ENCODE measurements at regions not wholly inside any gene's neighbourhood (a gene's known extent, or its start where the extent isn't known, plus 50 kb on each side); places are given as distances from the start of the nearest gene placed in this dataset.

GRCh38 chr1:111063595-111063994 is 76.3 kb downstream of the DRAM2 start:
- no peak for ATAC-seq
- H3K27ac Mint-ChIP-seq = no peak overlapping the region
- no peak overlapping the region for H3K4me3 Mint-ChIP-seq
- TF ChIP-seq, protein P1, sequence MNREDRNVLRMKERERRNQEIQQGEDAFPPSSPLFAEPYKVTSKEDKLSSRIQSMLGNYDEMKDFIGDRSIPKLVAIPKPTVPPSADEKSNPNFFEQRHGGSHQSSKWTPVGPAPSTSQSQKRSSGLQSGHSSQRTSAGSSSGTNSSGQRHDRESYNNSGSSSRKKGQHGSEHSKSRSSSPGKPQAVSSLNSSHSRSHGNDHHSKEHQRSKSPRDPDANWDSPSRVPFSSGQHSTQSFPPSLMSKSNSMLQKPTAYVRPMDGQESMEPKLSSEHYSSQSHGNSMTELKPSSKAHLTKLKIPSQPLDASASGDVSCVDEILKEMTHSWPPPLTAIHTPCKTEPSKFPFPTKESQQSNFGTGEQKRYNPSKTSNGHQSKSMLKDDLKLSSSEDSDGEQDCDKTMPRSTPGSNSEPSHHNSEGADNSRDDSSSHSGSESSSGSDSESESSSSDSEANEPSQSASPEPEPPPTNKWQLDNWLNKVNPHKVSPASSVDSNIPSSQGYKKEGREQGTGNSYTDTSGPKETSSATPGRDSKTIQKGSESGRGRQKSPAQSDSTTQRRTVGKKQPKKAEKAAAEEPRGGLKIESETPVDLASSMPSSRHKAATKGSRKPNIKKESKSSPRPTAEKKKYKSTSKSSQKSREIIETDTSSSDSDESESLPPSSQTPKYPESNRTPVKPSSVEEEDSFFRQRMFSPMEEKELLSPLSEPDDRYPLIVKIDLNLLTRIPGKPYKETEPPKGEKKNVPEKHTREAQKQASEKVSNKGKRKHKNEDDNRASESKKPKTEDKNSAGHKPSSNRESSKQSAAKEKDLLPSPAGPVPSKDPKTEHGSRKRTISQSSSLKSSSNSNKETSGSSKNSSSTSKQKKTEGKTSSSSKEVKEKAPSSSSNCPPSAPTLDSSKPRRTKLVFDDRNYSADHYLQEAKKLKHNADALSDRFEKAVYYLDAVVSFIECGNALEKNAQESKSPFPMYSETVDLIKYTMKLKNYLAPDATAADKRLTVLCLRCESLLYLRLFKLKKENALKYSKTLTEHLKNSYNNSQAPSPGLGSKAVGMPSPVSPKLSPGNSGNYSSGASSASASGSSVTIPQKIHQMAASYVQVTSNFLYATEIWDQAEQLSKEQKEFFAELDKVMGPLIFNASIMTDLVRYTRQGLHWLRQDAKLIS (CRISPR knock-in tag; IDR thresholded peaks at IDR 0.05; ENCODE audit: borderline replicate concordance) = no peak
- TF ChIP-seq TP53 (CRISPR knock-in tag; IDR thresholded peaks at IDR 0.05) = no peak
- no peak for TF ChIP-seq TEAD1 (CRISPR knock-in tag; IDR thresholded peaks at IDR 0.05)
- TF ChIP-seq ELF4 (CRISPR knock-in tag; IDR thresholded peaks at IDR 0.05; ENCODE audit: low read depth) = no peak
- TF ChIP-seq CREM (CRISPR knock-in tag; IDR thresholded peaks at IDR 0.05) = no peak
- no peak for TF ChIP-seq PRDM15 (CRISPR knock-in tag; IDR thresholded peaks at IDR 0.05)
- no peak for TF ChIP-seq IRF1 (CRISPR knock-in tag; IDR thresholded peaks at IDR 0.05)
- TF ChIP-seq GTF2I (CRISPR knock-in tag; conservative IDR thresholded peaks at IDR 0.05) = no peak
- TF ChIP-seq ZNF121 (CRISPR knock-in tag; IDR thresholded peaks at IDR 0.05) = no peak
- no peak for TF ChIP-seq RORB (CRISPR knock-in tag; IDR thresholded peaks at IDR 0.05)
- H3K4me1 Mint-ChIP-seq = no peaks in the 10 kb centered on the region; the same call in 1 of the 2 replicates
- H3K36me3 Mint-ChIP-seq = peaks cover 8% of the 10 kb centered on the region
- CTCF ChIA-PET = interaction anchor here (2.8 kb wide), 1 partner anchor 33 kb away, joined by 8 read pairs; no protein-coding TSS in a partner anchor
- H3K9me3 Mint-ChIP-seq = peaks cover 57% of the 10 kb centered on the region
- DNase-seq (ENCODE audit: low spot score) = no peak
- POLR2A ChIA-PET = no interaction called here
- H3K27me3 Mint-ChIP-seq (ENCODE audit: low read depth) = peaks cover 7% of the 10 kb centered on the region

- Mint-ChIP-seq H3K27ac (no peak overlapping the region), H3K9me3 (peaks cover 49% of the 10 kb centered on the region), H3K4me1 (no peaks in the 10 kb centered on the region; the same call in 1 of the 2 replicates), H3K36me3 (peaks cover 8% of the 10 kb centered on the region), H3K4me3 (no peak overlapping the region), H3K27me3 (ENCODE audit: low read depth) (peaks cover 7% of the 10 kb centered on the region)
- DNase-seq (ENCODE audit: low spot score) = no peak
- no peak for ATAC-seq
- CTCF ChIA-PET = interaction anchor here (2.8 kb wide), 1 partner anchor 32 kb away, joined by 8 read pairs; no protein-coding TSS in a partner anchor
- POLR2A ChIA-PET = no interaction called here
- TF ChIP-seq FOXJ3 (CRISPR knock-in tag; IDR thresholded peaks at IDR 0.05; ENCODE audit: borderline replicate concordance) = no peak
- TF ChIP-seq CTCF (IDR thresholded peaks at IDR 0.05) = no peak
- TF ChIP-seq ZNF232 (CRISPR knock-in tag; IDR thresholded peaks at IDR 0.05) = no peak
- TF ChIP-seq, protein P2, sequence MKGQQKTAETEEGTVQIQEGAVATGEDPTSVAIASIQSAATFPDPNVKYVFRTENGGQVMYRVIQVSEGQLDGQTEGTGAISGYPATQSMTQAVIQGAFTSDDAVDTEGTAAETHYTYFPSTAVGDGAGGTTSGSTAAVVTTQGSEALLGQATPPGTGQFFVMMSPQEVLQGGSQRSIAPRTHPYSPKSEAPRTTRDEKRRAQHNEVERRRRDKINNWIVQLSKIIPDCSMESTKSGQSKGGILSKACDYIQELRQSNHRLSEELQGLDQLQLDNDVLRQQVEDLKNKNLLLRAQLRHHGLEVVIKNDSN (CRISPR knock-in tag; IDR thresholded peaks at IDR 0.05) = no peak
- TF ChIP-seq FOXP4 (CRISPR knock-in tag; IDR thresholded peaks at IDR 0.05) = no peak
- TF ChIP-seq, protein P3, sequence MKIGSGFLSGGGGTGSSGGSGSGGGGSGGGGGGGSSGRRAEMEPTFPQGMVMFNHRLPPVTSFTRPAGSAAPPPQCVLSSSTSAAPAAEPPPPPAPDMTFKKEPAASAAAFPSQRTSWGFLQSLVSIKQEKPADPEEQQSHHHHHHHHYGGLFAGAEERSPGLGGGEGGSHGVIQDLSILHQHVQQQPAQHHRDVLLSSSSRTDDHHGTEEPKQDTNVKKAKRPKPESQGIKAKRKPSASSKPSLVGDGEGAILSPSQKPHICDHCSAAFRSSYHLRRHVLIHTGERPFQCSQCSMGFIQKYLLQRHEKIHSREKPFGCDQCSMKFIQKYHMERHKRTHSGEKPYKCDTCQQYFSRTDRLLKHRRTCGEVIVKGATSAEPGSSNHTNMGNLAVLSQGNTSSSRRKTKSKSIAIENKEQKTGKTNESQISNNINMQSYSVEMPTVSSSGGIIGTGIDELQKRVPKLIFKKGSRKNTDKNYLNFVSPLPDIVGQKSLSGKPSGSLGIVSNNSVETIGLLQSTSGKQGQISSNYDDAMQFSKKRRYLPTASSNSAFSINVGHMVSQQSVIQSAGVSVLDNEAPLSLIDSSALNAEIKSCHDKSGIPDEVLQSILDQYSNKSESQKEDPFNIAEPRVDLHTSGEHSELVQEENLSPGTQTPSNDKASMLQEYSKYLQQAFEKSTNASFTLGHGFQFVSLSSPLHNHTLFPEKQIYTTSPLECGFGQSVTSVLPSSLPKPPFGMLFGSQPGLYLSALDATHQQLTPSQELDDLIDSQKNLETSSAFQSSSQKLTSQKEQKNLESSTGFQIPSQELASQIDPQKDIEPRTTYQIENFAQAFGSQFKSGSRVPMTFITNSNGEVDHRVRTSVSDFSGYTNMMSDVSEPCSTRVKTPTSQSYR (CRISPR knock-in tag; IDR thresholded peaks at IDR 0.05) = no peak
- no peak for TF ChIP-seq FOXP1 (CRISPR knock-in tag; IDR thresholded peaks at IDR 0.05; ENCODE audit: borderline replicate concordance)
- TF ChIP-seq FOXK1 (CRISPR knock-in tag; IDR thresholded peaks at IDR 0.05) = no peak
These were observed 77.3 kb downstream of the DRAM2 start for GRCh38 chr1:111062624-111063023.
